HG03066 (cell line): ENCODE measurements at regions not wholly inside any gene's neighbourhood (a gene's known extent, or its start where the extent isn't known, plus 50 kb on each side); places are given as distances from the start of the nearest gene placed in this dataset.

Source experiments
- ATAC-seq: cut with Tn5 transposase; IDR thresholded peaks from one replicate; pipeline ENCODE4 v1.9.1; 2021; ENCODE audit warnings: low read depth; ENCODE audit not compliant: unreplicated experiment

DNA sequence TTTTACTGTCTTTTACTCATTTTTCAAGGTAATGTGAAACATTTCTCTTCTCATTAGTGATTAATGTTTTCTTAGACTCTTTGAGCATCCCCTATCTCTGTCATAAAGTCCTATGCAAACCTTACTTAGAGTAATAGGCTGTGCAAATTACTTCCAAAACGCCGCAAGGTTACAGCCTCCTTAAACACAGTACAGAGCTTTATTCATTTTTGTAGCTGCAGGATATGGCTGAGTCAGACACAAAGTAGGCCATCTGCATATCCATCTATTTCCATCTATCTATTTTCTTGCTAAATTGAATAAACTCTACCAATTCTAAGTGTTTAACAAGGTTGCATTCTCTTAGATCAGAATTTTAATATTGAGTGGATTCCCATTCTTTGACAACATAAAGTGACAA is 335.6 kb upstream of the SLC16A7 start:
- no peak for ATAC-seq

DNA sequence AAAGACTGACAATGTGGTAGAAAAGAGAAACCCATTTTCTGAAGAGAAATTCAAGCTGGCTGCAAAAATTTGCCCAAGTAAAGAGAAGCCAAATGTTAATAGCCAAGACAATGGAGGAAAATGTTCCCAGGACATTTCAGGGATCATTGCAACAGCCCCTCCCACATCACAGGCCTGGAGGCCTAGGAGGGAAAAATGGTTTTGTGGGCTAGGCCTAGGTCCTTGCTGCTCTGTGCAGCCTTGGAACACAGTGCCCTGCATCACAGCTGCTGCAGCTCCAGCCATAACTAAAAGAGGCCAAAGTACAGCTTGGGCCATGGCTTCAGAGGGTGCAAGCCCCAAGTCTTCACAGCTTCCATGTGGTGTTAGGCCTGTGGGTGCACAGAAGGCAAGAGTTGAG is 332.4 kb upstream of the LRIG3 start:
- ATAC-seq = no peak

DNA sequence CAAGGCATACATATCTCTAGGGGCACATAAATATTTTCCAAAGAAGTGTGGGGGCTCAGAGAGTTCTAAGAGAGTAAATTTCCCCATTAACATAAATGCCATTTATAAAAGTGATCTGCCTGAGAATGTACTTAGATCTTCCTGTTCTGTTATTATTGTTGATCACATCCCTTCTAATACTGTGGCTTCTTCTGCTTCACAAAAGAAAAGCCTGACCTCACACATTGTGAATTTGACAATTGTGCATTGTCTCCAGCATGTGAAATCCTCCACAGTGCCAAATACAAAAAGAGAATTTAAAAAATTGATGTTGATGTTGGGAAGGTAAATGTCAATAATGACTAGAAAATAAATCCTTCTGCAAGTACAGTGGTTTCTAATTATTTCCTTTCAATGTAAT is 330.5 kb upstream of the LRIG3 start:
- ATAC-seq = no peak

DNA sequence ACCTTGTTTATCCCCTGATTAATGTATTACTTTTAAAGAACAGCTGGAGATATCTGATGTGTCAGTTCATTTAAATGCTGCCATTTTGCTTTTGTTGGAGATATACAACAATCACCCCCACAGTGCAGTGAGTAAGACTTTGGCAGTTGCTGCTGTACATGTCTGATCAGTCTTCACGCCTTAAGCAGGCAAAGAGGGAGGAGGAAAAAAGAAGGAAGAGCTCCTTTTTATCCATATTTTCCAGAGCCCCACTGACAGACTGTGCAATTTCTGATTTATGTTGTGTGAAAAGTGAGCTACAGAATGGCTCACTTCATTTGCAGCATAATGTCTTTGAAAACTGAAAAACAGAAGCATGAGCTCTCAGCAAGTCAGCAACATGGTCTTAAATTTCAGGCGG is 319.7 kb upstream of the LRIG3 start:
- ATAC-seq = no peak

DNA sequence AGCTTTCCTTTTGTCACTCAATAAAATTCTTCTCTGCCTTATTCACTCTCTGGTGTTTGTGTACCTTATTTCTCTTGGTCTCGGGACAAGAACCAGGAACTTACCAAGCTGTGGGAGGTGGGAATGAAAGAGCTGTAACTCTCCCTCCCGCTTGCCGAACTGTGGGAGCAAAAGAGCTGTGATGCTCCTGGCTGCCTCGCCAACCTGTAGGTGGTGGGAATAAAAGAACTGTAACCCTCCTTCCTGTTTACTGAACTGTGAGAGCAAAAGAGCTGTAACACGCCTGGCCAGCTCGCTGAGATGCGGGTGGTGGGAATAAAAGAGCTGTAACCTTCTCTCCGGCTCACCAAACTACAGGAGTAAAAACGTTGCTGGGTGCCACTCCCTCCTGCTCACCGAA is 314.1 kb upstream of the LRIG3 start:
- ATAC-seq = no peak

DNA sequence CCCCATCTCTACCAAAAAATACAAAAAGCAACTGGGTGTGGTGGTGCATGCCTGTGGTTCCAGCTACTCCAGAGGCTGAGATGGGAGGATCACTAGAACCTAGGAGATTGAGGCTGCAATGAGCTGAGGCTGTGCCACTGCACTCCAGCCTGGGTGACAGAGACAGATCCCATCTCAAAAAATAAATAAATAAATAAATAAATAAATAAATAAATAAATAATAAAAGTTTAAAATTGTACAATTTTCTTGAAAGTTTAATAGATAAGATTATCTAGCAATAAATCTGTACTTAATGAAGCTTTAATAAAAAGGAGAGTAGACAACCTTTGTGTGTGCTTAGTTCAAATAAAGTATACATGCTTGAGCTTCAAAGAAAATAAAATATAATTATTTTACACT is 310.0 kb upstream of the LRIG3 start:
- ATAC-seq = no peak

DNA sequence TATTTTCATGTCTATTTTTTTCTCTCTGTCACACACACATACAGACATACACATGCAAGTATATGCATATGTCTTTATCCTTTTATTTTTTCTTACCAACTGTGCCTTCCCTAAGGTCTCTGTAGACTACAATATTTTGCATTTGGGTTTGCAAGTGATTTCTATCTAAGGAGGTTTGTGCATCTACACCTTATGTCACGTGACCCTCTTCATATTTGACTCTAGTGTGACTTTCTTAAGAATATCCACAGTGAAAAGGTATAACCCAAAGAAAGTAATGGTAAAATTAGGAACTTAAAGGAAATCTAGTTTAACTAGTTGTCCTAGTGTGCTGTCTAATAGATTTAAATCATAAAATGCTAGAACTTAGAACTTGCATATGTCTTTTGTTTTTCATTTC is 298.8 kb upstream of the LRIG3 start:
- ATAC-seq = no peak

DNA sequence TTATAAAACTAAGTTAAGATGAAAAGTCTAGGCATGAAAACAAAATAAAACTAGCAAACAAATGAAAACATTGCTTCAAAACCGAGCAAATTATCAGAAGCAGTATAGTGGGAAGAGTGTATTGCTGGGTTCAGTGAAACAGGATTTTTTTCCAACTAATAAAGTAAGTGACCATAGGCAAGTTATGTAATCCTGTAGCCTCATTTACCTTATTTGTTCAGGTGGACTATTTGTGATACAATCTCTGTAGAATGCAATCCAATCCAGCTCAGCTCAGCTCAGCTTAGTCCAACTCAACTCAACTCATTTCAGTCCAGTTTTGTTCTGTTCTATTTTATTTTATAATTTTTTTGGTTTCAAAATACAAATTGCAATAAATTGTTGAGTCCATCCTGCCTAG is 276.7 kb upstream of the LRIG3 start:
- no peak for ATAC-seq

DNA sequence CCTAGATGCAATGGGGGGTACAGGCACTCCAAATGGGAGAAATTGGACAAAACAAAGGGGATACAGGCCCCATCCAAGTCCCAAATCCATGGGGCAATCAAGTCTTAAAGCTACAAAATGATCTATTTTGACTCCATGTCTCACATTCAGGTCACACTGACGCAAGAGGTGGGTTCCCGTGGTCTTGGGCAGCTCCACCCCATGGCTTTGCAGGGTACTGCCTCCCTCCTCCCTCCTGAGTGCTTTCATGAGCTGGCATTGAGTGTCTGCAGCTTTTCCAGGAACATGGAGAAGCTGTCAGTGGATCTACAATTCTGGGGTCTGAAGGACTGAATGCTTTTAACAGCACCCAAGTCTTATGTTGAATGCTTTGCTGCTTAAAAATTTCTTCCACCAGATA is 274.5 kb upstream of the LRIG3 start:
- no peak for ATAC-seq

DNA sequence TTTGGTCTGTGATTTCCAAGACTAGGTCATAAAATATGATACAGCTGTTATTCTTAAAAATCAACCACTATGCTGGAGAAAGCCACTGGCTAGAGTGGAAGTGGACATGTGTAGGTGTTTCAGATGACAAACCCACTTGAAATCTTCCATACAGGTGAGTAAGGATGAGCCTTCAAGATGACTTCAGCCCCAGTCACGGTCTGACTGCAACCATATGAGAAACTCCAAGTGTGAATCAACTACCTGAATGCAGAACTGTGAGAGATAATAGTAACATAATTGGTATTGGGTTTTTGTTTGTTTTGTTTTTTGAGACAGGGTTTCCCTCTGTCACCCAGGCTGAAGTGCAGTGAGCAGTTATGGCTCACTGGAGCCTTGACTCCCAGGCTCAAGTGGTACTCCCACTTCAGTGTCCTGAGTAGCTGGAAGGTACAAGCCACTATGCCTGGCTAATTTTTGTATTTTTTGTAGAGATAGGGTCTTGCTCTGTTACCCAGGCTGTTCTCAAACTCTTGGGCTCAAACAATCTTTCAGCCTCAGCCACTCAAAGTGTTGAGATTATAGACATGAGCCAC is 273.3 kb upstream of the LRIG3 start:
- ATAC-seq = no peak

DNA sequence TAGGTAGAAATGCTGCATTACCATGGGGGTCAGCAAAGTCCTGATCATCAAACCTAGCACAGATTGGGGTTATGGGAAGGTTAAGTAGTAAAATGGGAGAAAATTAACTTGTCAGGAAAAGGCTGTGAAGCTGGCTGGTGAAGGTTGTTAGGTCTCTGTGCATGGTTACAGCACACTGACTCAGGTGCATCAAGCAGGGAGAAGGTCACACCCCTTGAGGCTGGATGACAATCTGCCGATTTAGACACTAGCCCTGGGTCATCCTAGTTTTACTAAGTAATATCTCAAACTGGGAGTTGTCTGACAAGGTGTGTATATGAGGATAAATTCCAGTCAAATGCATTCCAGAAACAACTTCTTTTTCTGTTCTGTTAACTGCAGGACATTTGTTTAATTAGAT is 271.1 kb upstream of the LRIG3 start:
- ATAC-seq = no peak

DNA sequence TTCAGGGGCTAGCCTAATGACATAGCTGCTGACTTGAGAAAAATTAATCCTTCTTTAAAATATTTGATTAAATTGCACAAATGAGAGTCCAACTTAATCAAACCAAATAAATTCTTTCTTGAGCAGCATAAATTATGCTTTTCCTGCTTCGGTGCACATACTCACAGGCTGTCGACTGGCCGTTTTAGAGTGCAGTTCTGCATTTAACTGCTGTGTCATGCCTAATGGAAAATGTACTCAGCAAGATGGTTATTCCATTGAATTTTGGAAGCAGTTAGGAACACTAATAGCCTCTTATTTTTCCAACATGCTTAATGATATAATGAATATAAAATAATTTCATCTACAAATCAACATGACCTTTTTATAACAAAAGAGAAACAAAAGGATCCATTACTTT is 266.1 kb upstream of the LRIG3 start:
- no peak for ATAC-seq

DNA sequence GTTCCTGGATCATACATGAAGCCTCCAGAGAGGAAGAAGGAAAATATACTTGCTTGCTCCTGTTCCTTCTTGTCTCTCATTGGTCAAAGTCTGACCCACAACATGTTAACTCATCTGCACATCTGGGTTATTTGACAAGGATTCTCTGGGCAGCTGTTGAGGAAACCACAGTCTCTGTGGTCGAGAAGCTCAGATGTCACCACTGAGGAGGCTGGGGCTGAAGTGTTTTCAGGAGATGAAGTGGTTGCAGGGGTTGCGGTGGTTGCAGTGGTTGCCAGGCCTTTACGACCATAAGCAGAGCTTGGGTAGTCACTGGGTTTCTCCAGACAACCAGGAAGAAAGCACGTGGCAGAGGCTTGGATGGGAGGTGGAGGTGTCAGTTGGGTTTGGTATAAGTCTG is 265.0 kb upstream of the LRIG3 start:
- ATAC-seq = no peak

DNA sequence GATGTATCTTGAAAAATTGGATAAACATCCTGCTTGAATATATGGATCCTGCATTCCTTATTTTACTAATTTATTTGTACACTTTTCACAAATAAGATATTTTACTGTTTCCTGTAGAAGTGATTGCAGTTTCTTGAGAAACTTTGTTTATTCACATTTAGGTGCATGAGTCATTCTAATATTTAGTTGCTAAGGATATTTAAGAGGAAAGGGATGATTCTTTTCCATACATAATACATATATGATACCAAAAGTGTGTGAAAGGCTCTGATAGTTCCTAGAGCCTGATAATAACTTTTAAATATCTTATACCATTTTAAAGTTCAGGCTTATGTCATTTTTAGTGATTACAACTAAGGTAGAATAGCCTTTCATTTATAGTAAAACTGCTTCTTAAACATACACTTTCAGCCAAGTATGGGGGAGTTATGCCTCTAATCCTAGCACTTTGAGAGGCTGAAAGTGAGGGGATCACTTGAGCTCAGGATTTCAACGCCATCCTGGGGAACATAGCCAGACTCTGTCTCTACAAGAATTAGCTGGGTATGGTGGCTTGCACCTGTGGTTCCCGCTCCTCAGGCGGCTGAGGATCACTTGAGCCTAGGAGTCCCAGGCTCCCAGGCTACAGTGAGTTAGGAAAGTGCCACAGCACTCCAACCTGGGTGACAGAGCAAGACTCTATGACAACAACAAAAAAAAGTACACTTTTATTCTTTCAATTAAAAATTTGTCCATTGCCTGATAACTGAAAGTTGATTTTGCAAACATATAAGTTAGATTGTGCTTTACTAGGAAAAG is 262.6 kb upstream of the LRIG3 start:
- no peak for ATAC-seq

DNA sequence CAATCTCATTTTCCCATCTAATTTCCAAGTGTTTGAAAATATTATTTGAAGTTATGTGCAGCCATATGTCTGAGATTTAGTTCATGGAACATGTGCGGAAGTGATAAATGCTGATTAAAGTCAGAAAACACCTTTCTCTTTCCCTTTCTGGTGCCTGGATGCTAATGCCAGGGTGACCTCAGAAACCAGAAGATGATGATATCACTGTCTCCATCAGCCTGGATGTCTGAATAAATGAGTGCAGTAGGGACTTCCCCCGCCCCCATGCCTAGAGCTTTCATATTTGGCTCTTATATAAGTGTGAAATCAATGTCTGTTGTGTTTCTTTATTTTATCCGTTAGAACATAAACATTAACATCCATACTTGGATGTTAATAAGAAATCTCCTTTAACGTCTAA is 261.9 kb upstream of the LRIG3 start:
- ATAC-seq = no peak

DNA sequence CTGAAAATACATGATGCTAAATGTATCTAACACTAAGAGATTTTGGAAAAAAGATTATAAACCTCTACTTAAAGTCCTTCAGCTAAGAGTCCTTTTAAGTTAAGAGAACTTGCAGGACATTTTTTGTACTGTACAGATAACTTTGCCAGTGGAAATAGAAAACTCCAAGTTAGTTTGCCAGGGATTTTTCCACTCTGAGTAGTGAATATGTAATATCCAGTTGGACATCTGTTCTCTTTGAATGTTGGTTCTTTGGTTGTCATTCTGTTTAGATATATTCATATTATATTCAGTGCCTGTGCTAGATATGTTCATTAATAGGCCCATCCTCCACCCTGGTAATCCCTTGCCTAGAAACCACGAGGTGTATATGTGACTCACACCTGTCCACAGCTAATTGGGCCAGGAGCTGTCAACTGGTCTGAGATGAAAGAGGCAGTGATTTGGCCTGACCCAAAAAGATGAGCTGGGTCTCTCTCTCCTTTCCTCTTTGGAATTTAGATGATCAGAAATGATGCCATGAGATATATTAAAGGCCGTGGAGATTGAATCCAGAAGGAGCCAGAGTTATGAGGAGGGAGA is 261.0 kb upstream of the LRIG3 start:
- no peak for ATAC-seq

DNA sequence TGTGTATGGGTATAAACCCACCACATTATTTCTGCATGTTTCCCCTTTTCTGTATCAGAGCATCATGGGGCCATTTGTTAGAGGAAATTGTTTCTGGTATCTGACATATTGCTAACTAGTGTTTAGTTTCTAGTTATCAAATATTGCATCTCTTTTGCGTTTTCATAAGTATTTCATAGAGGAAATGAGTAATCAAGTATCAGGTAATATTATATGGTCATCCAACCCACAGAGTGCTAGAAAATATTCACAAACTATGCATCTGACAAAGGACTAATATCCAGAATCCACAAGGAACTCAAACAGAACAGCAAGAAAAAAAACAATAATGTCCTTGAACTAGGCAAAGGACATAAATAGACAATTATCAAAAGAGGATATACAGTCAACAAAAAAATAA is 258.9 kb upstream of the LRIG3 start:
- ATAC-seq = no peak

DNA sequence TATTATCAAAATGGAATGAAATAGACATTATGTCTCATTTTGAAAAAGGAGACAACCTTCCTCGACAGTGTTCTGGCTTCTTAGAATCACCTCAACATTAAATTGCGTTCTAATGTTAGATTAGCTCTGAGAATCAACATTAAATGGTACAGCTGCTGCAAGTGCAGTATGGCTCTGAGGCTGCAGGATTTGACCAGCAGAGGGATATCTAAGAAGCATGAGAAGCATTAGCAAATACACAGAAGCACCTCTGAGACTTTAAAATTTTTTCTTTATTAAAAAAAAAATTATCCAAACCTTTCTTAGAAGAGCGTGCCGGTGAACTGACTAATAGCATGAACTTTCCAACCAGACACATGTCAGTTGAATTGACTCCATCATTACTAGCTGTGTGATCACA is 253.4 kb upstream of the LRIG3 start:
- no peak for ATAC-seq

DNA sequence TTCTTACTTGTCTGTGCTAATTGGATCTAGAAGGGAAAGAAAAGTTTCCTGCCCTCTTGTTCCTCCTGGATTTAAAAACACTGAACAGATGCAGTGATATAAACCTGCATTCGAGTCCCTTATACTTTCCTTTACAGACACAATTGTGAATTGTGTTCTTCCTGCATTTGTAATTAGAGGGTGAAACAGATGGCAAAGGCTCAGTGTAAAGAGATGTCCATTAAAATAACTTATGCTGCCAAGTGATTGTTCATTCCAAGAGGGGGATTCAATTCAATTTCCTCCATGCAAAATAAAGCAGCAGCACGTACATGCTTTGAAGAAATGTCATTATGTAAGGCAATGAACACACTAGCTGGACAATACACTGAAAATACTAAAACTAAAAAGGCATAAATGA is 248.3 kb upstream of the LRIG3 start:
- ATAC-seq = no peak

DNA sequence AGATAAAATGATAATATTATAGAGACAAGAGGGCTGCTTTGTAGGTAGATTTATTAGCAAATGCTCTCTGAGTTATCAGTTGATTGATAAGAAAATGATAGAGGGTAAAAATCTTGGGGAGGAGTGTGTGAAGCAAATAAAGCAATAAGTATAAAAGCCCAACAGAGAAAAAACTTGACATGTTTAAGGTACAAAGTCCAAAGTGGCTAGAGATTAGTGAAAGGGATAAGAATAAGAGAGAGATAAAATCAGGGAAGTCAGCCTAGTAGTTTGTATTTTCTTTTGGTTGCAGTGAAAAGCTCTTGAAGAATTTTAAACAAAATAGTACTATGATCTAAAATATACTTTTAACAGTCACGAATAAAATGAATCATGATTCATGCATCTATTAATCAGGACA is 246.2 kb upstream of the LRIG3 start:
- no peak for ATAC-seq

DNA sequence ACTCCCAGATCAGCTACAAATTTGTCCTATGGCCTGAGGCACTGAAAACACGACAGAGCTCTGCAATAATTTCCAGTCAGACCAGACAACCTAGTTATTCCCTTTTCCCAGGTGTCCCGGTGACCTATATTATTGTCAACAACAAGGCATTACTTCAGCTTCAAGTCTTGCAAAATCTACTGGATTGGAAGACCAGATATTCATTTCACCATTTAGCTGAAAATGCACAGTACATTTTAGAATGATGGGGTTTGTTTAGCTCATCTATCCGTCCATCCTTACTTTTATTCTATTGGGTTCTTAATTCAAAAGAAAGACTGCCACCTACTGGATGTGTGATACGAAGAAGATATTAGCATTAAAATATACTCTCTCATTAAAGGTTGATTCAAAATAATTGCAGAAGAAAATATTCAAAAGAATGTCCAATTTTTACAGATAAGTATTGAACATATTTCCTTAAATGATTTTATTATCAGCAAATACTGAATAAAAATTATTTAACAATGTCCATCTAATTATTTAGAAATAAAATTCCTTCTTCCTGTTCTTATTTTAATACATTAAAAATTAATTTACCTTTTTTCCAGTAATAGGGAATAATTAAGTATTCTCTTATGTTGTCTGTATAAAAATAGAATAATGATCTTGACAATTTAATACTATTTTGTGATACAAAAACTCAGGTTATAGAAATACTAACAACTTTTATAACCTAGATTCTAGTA is 244.9 kb upstream of the LRIG3 start:
- no peak for ATAC-seq

DNA sequence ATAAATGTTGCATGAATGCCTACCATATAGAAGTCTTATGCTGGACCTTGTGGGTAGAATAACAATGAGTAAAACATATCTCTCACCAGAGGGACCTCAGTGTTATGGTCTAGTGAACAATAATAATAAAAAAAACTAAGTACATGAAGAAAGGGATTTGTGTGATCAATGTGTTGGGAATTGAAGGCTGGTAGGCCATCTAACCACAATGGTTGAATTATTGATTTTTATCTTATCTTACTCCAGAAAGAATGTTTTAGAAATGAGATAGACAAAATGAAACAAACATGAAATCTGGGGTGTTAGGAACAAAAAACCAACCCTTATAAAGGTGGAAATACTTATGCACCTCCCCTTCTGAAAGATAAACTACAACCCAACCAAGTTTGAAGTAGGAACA is 243.9 kb upstream of the LRIG3 start:
- ATAC-seq = no peak
